PC-3 (cell line): ENCODE measurements at regions not wholly inside any gene's neighbourhood (a gene's known extent, or its start where the extent isn't known, plus 50 kb on each side); places are given as distances from the start of the nearest gene placed in this dataset.

Experiments used
- CTCF ChIP-seq: fragments of 300-600 bp; sonication (generic); conservative IDR thresholded peaks from 2 replicates; pipeline ENCODE4 v1.5.1; 2017; ENCODE audit warnings: antibody characterized with exemption, low read depth, mild to moderate bottlenecking, low read length
- EZH2 ChIP-seq: fragments of 300-600 bp; sonication (generic); IDR thresholded peaks from one replicate; pipeline ENCODE4 v1.6.1; 2017; ENCODE audit warnings: antibody characterized with exemption, mild to moderate bottlenecking, low read length; ENCODE audit not compliant: unreplicated experiment

GRCh38 chr16:24667244-24667764 is 62.1 kb upstream of the TNRC6A start:
- no peak for TF ChIP-seq CTCF
- TF ChIP-seq EZH2: no peak
